ENCODE measurements at regions not wholly inside any gene's neighbourhood (a gene's known extent, or its start where the extent isn't known, plus 50 kb on each side); places are given as distances from the start of the nearest gene placed in this dataset.
A peak's percentile ranks its signal among the peaks of the same experiment; 100 is the strongest.

DNA sequence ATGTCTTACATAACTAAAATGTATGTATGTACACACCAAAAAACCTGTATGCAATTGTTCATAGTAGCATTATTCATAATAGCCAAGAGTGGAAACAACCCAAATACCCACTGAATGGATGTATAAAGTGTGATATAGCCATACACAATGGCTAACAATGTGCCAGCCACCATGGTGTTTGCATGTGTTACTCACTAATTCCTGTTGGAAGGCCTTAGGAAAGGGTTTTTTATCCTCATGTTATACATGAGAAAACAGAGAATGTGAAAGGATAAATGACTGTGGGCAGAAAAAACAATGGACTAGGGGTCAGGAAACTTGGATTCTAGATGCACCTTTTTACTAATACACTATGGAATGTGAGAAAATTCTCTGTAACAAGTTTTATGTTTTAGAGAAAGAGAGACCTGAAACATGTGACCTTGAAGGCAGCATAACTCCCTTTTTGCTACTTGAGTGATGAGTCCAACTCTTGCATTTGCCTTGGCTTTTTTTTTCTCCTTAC is 55.7 kb downstream of the TIGD2 start:
- DNase-seq, result no peak

DNA sequence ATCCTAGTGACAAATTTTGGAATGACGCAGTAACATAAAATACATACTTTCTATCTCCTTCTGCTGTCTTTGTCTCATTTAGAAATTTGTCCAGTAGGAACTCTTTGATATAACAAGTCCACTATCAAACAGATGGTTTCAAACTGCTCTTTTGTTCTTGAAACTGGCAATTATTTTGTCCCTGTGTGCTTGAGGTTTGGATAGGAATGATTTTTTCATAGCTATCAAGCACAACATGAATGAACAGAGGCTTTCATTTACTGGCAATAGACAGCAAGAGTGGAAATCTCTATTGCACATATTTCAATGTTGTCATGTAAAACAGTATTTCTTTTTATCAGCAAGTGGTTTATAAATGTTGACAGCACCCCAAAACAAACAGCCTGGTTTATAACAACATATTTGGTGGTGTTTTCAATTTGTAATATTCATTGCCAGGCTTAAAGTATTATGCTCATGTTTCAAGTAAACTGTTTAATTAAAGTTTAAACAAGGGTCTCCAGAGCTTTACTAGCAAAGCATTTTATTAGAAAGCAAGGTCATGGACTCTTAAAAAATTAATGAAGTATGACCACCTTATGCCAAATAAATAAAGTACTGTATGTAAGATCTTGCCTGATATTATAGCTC is 60.0 kb downstream of the TIGD2 start:
- DNase-seq, result peak in 1 of 2 experiments; percentile 2

DNA sequence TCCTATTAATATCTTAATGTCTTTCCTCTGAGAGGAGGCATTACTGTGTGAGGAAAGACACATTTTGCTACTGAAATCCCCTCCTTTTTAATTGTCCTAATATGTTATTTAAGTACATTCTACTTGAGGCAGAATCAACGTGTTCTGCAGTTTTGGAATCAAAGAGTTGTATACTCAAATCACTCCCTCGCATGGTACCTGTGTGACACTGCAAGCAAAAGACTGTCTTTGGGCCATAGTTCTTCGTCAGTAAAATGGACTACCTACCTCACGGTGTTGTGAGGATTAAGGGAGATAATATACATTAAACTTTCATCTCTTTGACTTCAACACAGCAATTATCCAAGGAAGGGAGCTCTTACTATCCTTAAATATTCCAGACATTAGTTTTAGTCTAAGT is 61.5 kb downstream of the TIGD2 start:
- DNase-seq, result no peak

GRCh38 chr4:89173336-89174090 is 62.2 kb downstream of the TIGD2 start:
- DNase-seq, result no peak

- DNase-seq, result no peak
Measured at GRCh38 chr4:89174784-89175183, 63.5 kb downstream of the TIGD2 start.

GRCh38 chr4:89175611-89176010 is 64.3 kb downstream of the TIGD2 start:
- DNase-seq, result no peak

DNA sequence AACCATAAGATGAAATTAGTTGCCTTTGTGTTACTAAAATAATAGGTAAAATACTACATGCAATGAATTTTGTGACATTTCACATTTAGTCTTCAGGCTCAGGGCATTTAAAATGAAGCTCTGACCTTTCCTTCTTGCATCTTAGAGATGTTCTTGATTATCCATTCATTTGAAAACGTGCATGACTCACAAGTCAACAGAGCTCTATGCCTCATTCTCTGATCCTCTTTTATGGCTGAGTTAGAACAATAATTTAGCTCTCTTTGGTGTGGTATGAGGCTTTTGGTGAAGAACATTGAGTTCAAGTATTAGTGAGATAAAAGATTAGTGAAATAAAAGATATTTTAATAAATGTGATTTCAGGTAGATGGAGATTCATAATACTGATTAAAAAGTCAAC is 66.5 kb downstream of the TIGD2 start:
- DNase-seq, result no peak

DNA sequence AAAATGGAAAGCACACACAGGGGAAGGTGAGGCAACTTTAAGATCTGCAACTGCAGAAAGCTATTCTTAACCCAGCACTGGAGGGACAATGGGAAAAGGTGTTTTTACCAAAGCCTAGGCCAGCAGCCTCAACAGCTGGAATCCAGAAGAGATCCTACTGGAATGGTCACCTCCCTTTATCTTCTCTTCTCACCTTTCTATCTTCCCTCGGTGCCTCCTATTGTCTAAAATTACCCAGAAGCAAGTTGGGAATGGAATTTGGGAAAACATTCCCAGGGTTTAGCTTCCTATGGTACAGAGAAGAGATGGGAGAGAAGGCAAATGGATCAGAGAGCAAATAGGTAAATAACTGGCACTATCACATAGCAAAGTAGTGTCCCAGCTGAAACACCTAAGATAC is 73.1 kb downstream of the TIGD2 start:
- DNase-seq, result no peak

All from NCI-H2081 (cell line).